HCT116 (cell line): ENCODE measurements at regions not wholly inside any gene's neighbourhood (a gene's known extent, or its start where the extent isn't known, plus 50 kb on each side); places are given as distances from the start of the nearest gene placed in this dataset.

Source experiments
- ATAC-seq: fragments of 200-7000 bp; cut with Tn5 transposase; 2 replicates; pipeline ENCODE4 v1.9.1; 2020; ENCODE audit warnings: mild to moderate bottlenecking, moderate library complexity
- BruUV-seq: library from RNA; stranded (reverse); fragments of 400-500 nt; replicated peaks from 2 replicates; lab custom pipeline; 2021; lab: Mats Ljungman, UMichigan
- CTCF ChIA-PET: fragments of 300-600 bp; sonication (Branson Sonifier 250); formaldehyde crosslinking; loops from one replicate; lab custom pipeline; 2021; ENCODE audit warnings: antibody characterized with exemption; lab: Charles Lee
- POLR2A ChIA-PET: fragments of 300-600, 350-600 bp; sonication (Branson Sonifier 250); formaldehyde crosslinking; loops from one replicate; lab custom pipeline; 2021; ENCODE audit warnings: antibody characterized with exemption; lab: Charles Lee
- RAD21 ChIA-PET, 2 experiments: fragments of 300-600 bp; sonication (Branson Sonifier 250); formaldehyde crosslinking; loops; one replicate each; lab custom pipeline; 2023; ENCODE audit warnings: low total read pairs in 2 of 2; ENCODE audit not compliant: uncharacterized antibody in 2 of 2, unreplicated experiment in 2 of 2, low non-redundant PET in 1 of 2; lab: Charles Lee
- DNase-seq: peaks from one replicate; pipeline ENCODE4 v3.0.0-alpha.2; 2010; ENCODE audit warnings: low read depth, low spot score
- H2AFZ ChIP-seq: fragments of 200-600 bp; shearing (Covaris generic), sonication (generic); 2 replicates; pipeline ENCODE4 v1.6.1; 2017; ENCODE audit warnings: low read depth, mixed run types, mixed read lengths, antibody characterized with exemption, low read length; ENCODE audit not compliant: poor library complexity, severe bottlenecking
- H3K27ac ChIP-seq: 2 replicates; pipeline ENCODE4 v1.5.1; 2012; ENCODE audit warnings: low read depth, low read length
- H3K27me3 ChIP-seq: fragments of 200-600 bp; sonication (generic); 2 replicates; pipeline ENCODE4 v1.6.1; 2016; ENCODE audit warnings: mixed run types, low read length, mixed read lengths; ENCODE audit not compliant: insufficient read depth
- H3K36me3 ChIP-seq, 2 experiments: fragments of 200-500 bp in 1 of 2; fragments of 200-600 bp in 1 of 2; sonication (Bioruptor generic) in 1 of 2; sonication (generic) in 1 of 2; 2 replicates each; pipeline versions ENCODE4 v1.5.1 to v1.6.1; 2014 to 2016; ENCODE audit warnings: low read length in 2 of 2, inconsistent platforms in 1 of 2, mixed read lengths in 1 of 2, mixed run types in 1 of 2; ENCODE audit not compliant: insufficient read depth in 2 of 2, control insufficient read depth in 1 of 2
- H3K4me1 ChIP-seq, 2 experiments: fragments of 200-600 bp in 1 of 2; sonication (generic) in 1 of 2; 2 replicates each; pipeline versions ENCODE4 v1.5.1 to v1.6.1; 2012 to 2017; ENCODE audit warnings: low read length in 2 of 2, inconsistent platforms in 1 of 2, mild to moderate bottlenecking in 1 of 2, mixed read lengths in 1 of 2, mixed run types in 1 of 2, moderate library complexity in 1 of 2; ENCODE audit not compliant: insufficient read depth in 2 of 2, control insufficient read depth in 1 of 2
- H3K4me2 ChIP-seq: fragments of 200-600 bp; sonication (generic); 2 replicates; pipeline ENCODE4 v1.6.1; 2017; ENCODE audit warnings: mixed run types, low read length, mixed read lengths
- H3K4me3 ChIP-seq, 2 experiments: fragments of 200-600 bp in 1 of 2; sonication (generic) in 1 of 2; replicated peaks in 1 of 2; 2 replicates each; pipeline ENCODE4 v1.5.1; 2011 to 2016; ENCODE audit warnings: low read length in 2 of 2, control low read depth in 1 of 2, low read depth in 1 of 2, mild to moderate bottlenecking in 1 of 2, mixed read lengths in 1 of 2, mixed run types in 1 of 2
- H3K79me2 ChIP-seq: fragments of 200-600 bp; sonication (generic); 2 replicates; pipeline ENCODE4 v1.6.1; 2017; ENCODE audit warnings: mild to moderate bottlenecking, mixed run types, low read length, moderate library complexity, mixed read lengths; ENCODE audit not compliant: insufficient read depth
- H3K9ac ChIP-seq: fragments of 200-600 bp; sonication (generic); 2 replicates; pipeline ENCODE4 v1.6.1; 2016; ENCODE audit warnings: low read length, mixed read lengths
- H3K9me2 ChIP-seq: fragments of 200-600 bp; sonication (generic), shearing (Covaris generic); 2 replicates; pipeline ENCODE4 v1.6.1; 2017; ENCODE audit warnings: mixed run types, mild to moderate bottlenecking, moderate library complexity; ENCODE audit not compliant: insufficient read depth
- H3K9me3 ChIP-seq, 2 experiments: fragments of 200-500 bp in 1 of 2; fragments of 200-600 bp in 1 of 2; sonication (Bioruptor generic) in 1 of 2; sonication (generic) in 1 of 2; 2 replicates each; pipeline ENCODE4 v1.6.1; 2014 to 2017; ENCODE audit warnings: low read length in 2 of 2, mixed read lengths in 2 of 2, inconsistent platforms in 1 of 2, low read depth in 1 of 2, mild to moderate bottlenecking in 1 of 2, mixed run types in 1 of 2, moderate library complexity in 1 of 2; ENCODE audit not compliant: control insufficient read depth in 1 of 2, insufficient read depth in 1 of 2
- H4K20me1 ChIP-seq: fragments of 200-600 bp; sonication (generic), shearing (Covaris generic); 2 replicates; pipeline ENCODE4 v1.6.1; 2017; ENCODE audit warnings: mixed run types, mild to moderate bottlenecking, moderate library complexity; ENCODE audit not compliant: insufficient read depth
- CBX3 ChIP-seq: IDR thresholded peaks from 2 replicates; pipeline ENCODE4 v1.6.1; 2012; ENCODE audit warnings: low read depth
- CEBPB ChIP-seq: IDR thresholded peaks from 2 replicates; pipeline ENCODE4 v1.6.1; 2012; ENCODE audit warnings: low read depth
- EZH2 ChIP-seq: fragments of 200-600 bp; sonication (generic); IDR thresholded peaks from 2 replicates; pipeline ENCODE4 v1.6.1; 2017; ENCODE audit warnings: antibody characterized with exemption, mixed run types
- FOSL1 ChIP-seq: IDR thresholded peaks from 2 replicates; pipeline ENCODE4 v1.6.1; 2012; ENCODE audit warnings: low read depth
- JUND ChIP-seq: IDR thresholded peaks from 2 replicates; pipeline ENCODE4 v1.6.1; 2012
- POLR2A ChIP-seq: IDR thresholded peaks from 2 replicates; pipeline ENCODE4 v1.7.0; 2011; ENCODE audit warnings: borderline replicate concordance; ENCODE audit not compliant: insufficient read depth, insufficient read length; ENCODE audit errors: extremely low read depth
- SIN3A ChIP-seq: IDR thresholded peaks from 2 replicates; pipeline ENCODE4 v1.6.1; 2012; ENCODE audit warnings: low read depth
- SRF ChIP-seq: IDR thresholded peaks from 2 replicates; pipeline ENCODE4 v1.6.1; 2012; ENCODE audit warnings: low read depth
- TCF7L2 ChIP-seq: IDR thresholded peaks from 2 replicates; pipeline ENCODE4 v1.7.0; 2011; ENCODE audit warnings: borderline replicate concordance, inconsistent platforms; ENCODE audit not compliant: insufficient read depth, insufficient read length; ENCODE audit errors: extremely low read depth
- ZNF274 ChIP-seq: fragments of 200-500 bp; sonication (Bioruptor generic); IDR thresholded peaks from 2 replicates; pipeline ENCODE4 v1.6.1; 2014; ENCODE audit warnings: mild to moderate bottlenecking, low read depth, low read length, inconsistent platforms
- intact Hi-C: fragments of 100-400 bp; cut with micrococcal nuclease; formaldehyde crosslinking; loops from 2 replicates; pipeline ENCODE4 v1.10.0; 2022
- TF ChIP-seq, protein P1 (sequence below): IDR thresholded peaks from 2 replicates; pipeline ENCODE4 v1.6.1; 2012
- TF ChIP-seq, protein P2 (sequence below): IDR thresholded peaks from 2 replicates; pipeline ENCODE4 v1.6.1; 2012; ENCODE audit warnings: low read depth
- TF ChIP-seq, protein P3 (sequence below), 3 experiments: fragments of 200-600 bp in 1 of 3; sonication (generic) in 1 of 3; IDR thresholded peaks in 2 of 3; conservative IDR thresholded peaks in 1 of 3; 2 replicates each; pipeline ENCODE4 v1.5.1; 2012 to 2017; ENCODE audit warnings: low read depth in 2 of 3, low read length in 2 of 3, antibody characterized with exemption in 1 of 3, borderline replicate concordance in 1 of 3, control low read depth in 1 of 3, mild to moderate bottlenecking in 1 of 3, mixed read lengths in 1 of 3, mixed run types in 1 of 3, moderate library complexity in 1 of 3; ENCODE audit not compliant: insufficient read depth in 1 of 3

DNA sequence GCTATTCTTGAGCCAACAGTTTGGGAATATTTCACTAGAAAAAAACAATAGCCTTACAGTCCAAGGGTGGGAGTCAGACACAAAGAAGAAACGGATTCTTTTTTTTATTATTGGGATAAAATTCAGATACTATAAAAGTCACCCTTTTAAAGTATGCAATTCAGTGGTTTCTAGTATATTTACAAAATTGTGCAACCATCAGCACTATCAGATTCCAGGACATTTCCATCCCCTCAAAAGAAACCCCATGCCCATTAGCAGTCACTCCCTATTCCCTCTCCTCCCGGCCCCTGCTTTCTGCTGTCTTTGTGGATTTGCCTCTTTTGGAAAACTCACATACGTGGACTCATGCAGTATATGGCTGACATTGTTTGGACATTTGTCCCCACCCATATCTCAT is 134.4 kb downstream of the C16orf95 start:
- TF ChIP-seq, protein P1, sequence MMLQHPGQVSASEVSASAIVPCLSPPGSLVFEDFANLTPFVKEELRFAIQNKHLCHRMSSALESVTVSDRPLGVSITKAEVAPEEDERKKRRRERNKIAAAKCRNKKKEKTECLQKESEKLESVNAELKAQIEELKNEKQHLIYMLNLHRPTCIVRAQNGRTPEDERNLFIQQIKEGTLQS = no peak
- TF ChIP-seq POLR2A = no peak
- no peak for TF ChIP-seq ZNF274
- TF ChIP-seq FOSL1 = no peak
- no peak for TF ChIP-seq CEBPB
- no peak for TF ChIP-seq SRF
- no peak for TF ChIP-seq TCF7L2
- TF ChIP-seq EZH2 = no peak
- no peak for TF ChIP-seq SIN3A
- TF ChIP-seq CBX3 = no peak
- no peak for TF ChIP-seq JUND
- RAD21 ChIA-PET = no interaction called here
- BruUV-seq = no TSS peak
- no peaks in the 10 kb centered on the region for H3K36me3 ChIP-seq
- DNase-seq = no peak
- POLR2A ChIA-PET = no interaction called here
- intact Hi-C loops = no loop called here
- CTCF ChIA-PET = no interaction called here
- no peak for ATAC-seq
- no peaks in the 10 kb centered on the region for H4K20me1 ChIP-seq
- H3K4me3 ChIP-seq = no peak overlapping the region
- no peak overlapping the region for H3K27ac ChIP-seq
- no peaks in the 10 kb centered on the region for H3K79me2 ChIP-seq
- H3K27me3 ChIP-seq = no peaks in the 10 kb centered on the region
- no peaks in the 10 kb centered on the region for H3K9me2 ChIP-seq
- H3K9me3 ChIP-seq = peaks cover 0 to 10% of the 10 kb centered on the region in 2 experiments; a peak in 1 of 4 replicates
- no peak overlapping the region for H3K4me2 ChIP-seq
- no peak overlapping the region for H2AFZ ChIP-seq
- peaks cover 4 to 18% of the 10 kb centered on the region in 2 experiments; a peak in 3 of 4 replicates for H3K4me1 ChIP-seq
- H3K9ac ChIP-seq = no peak overlapping the region

DNA sequence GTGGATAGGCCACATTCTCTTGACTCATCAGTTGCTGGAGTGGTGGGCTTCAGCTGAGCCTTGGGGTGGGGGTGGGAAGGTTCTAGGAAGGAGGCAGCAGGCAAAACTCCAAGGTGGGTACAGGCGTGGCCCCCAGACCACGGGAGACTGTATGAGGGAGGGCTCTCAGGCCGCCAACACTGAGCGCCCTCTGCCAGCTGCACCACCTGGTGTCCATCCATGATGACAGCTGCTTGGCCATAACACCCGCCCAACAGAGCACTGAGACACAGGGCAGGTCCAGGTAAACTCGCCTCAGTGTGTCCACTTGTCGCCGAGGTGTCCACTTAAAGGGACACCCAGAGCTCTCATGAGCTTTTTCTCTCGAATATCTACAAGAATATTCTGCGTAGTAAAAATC is 133.5 kb downstream of the C16orf95 start:
- Histone ChIP-seq H3K9me2 (no peaks in the 10 kb centered on the region), H3K4me1 (peaks cover 4 to 18% of the 10 kb centered on the region in 2 experiments; a peak in 3 of 4 replicates), H3K4me2 (no peak overlapping the region), H2AFZ (no peak overlapping the region), H3K79me2 (no peaks in the 10 kb centered on the region), H3K27ac (no peak overlapping the region), H4K20me1 (no peaks in the 10 kb centered on the region), H3K4me3 (no peak overlapping the region)
- ChIA-PET CTCF (interaction anchor here (1.4 kb wide), 1 partner anchor 121 kb away, joined by 3 read pairs; no protein-coding TSS in a partner anchor), POLR2A (no interaction called here)
- ATAC-seq = no peak
- intact Hi-C loops = no loop called here
- DNase-seq = no peak
- no TSS peak for BruUV-seq
- TF ChIP-seq EZH2 = no peak
- TF ChIP-seq, protein P2, sequence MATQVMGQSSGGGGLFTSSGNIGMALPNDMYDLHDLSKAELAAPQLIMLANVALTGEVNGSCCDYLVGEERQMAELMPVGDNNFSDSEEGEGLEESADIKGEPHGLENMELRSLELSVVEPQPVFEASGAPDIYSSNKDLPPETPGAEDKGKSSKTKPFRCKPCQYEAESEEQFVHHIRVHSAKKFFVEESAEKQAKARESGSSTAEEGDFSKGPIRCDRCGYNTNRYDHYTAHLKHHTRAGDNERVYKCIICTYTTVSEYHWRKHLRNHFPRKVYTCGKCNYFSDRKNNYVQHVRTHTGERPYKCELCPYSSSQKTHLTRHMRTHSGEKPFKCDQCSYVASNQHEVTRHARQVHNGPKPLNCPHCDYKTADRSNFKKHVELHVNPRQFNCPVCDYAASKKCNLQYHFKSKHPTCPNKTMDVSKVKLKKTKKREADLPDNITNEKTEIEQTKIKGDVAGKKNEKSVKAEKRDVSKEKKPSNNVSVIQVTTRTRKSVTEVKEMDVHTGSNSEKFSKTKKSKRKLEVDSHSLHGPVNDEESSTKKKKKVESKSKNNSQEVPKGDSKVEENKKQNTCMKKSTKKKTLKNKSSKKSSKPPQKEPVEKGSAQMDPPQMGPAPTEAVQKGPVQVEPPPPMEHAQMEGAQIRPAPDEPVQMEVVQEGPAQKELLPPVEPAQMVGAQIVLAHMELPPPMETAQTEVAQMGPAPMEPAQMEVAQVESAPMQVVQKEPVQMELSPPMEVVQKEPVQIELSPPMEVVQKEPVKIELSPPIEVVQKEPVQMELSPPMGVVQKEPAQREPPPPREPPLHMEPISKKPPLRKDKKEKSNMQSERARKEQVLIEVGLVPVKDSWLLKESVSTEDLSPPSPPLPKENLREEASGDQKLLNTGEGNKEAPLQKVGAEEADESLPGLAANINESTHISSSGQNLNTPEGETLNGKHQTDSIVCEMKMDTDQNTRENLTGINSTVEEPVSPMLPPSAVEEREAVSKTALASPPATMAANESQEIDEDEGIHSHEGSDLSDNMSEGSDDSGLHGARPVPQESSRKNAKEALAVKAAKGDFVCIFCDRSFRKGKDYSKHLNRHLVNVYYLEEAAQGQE = no peak
- no peak for TF ChIP-seq TCF7L2
- TF ChIP-seq, protein P3, sequence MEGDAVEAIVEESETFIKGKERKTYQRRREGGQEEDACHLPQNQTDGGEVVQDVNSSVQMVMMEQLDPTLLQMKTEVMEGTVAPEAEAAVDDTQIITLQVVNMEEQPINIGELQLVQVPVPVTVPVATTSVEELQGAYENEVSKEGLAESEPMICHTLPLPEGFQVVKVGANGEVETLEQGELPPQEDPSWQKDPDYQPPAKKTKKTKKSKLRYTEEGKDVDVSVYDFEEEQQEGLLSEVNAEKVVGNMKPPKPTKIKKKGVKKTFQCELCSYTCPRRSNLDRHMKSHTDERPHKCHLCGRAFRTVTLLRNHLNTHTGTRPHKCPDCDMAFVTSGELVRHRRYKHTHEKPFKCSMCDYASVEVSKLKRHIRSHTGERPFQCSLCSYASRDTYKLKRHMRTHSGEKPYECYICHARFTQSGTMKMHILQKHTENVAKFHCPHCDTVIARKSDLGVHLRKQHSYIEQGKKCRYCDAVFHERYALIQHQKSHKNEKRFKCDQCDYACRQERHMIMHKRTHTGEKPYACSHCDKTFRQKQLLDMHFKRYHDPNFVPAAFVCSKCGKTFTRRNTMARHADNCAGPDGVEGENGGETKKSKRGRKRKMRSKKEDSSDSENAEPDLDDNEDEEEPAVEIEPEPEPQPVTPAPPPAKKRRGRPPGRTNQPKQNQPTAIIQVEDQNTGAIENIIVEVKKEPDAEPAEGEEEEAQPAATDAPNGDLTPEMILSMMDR (IDR thresholded peaks at IDR 0.05 in 2 of 3, conservative IDR thresholded peaks at IDR 0.05 in 1 of 3; ENCODE audit: borderline replicate concordance in 1 of 3, insufficient read depth in 1 of 3, low read depth in 2 of 3, low read length in 2 of 3) = peak in 2 of 3 experiments; percentile 20 to 22; a peak in 1 of 6 replicates
- TF ChIP-seq, all 23 proteins: peak for 1
- RAD21 ChIA-PET = no interaction called here
- Histone ChIP-seq H3K9ac (no peak overlapping the region), H3K27me3 (no peaks in the 10 kb centered on the region), H3K9me3 (peaks cover 0 to 15% of the 10 kb centered on the region in 2 experiments; a peak in 1 of 4 replicates), H3K36me3 (no peaks in the 10 kb centered on the region)
